HG02852 (cell line): ENCODE measurements at regions not wholly inside any gene's neighbourhood (a gene's known extent, or its start where the extent isn't known, plus 50 kb on each side); places are given as distances from the start of the nearest gene placed in this dataset.
A peak's percentile ranks its signal among the peaks of the same experiment; 100 is the strongest.

ENCODE experiments used
- ATAC-seq: cut with Tn5 transposase; IDR thresholded peaks from one replicate; pipeline ENCODE4 v1.9.1; 2021; ENCODE audit warnings: mild to moderate bottlenecking, moderate library complexity; ENCODE audit not compliant: unreplicated experiment

DNA sequence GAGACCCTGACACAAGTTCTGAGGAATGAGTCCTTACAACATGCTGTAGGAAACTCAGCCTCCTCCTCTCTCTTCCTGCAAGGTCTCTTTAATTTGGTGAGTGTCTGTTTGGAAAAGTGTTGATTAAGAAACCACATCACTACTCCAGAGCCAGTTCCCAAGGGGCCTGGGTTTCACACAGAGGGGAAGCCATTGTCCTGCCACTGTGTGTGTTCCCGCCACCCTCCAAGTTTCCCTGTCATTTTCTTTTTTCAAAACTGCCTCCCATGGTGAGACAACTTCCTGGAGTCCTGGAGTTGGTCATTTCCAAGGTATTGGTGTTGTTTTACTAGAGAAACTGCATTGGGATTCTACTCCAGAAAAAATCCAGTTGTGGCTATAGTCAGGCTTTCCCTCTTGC, 232.0 kb upstream of the PARD3B start:
- no peak for ATAC-seq

DNA sequence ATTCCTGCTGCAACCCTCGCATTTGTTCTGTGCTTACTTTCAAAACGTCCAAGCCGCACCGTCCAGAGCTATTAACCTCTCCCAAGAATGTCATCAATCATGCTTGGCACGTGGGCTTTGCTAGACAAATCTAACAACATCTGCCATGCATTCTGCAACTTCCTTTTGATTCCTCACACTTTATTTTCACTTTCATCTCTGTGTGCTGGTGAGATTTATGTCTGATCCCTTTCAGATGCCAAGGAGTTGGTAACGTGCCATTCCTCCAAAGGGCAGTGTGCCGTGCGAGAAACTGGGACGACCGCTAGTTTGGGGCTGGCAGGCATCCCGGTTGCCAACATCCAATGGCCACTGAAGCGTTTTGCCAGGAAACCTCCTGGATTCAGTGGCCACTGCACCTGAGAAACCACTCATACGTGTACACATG, 230.0 kb upstream of the PARD3B start:
- ATAC-seq, result no peak

DNA sequence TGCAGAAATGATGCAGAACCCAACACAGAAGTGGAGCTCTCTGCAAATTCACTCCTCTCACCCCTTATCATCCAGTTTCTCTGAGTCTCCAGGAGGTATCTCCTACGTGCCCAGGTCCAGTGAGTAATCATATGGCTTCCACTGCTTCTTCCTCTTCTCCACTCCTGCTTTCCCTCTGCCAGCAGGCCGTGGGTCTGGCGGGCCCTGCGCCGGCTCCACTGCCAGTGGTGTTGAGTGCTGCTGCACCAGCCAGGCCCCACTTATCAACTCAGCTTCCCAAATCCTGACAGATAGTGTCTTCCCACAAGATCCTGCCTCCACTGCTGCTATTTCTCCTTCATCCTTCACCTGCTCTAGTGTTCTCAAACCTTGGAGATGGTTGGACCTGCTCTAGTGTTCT, 227.6 kb upstream of the PARD3B start:
- no peak for ATAC-seq

DNA sequence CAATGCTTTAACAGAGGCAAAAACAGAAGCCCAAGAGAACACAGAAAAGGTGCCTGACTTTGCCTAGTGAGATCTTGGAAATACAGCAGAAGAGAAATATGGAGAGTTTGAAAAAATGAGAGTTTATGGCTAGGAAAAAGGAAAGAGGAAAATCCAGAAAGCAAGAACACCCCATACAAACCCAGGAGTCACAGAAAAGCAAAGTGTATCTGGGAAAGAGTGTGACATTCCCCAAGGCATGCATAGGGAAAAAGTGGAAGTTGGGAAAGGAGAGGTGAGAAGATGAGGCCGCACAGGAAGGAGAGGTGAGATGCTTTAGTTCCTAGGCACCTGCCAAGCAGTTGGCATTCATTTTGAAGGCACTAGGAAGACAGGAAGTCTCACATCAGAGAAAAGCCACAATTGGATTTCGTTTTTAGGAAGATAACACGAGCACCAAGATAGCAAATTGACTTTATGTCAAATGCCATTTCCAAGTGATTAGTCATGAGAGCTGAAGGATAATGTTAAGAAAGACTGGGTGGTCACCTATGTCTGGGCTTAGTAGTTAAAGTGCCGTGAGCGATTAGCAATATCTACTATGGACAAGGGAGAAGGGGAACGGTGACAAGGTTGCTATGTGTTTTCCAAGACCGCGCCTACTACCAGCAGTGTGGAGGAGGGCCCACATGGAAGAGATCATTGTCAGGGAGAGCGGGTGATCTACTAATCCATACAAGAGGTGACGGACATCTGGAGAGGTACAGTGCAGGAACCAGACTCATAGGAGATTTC, 224.1 kb upstream of the PARD3B start:
- no peak for ATAC-seq

DNA sequence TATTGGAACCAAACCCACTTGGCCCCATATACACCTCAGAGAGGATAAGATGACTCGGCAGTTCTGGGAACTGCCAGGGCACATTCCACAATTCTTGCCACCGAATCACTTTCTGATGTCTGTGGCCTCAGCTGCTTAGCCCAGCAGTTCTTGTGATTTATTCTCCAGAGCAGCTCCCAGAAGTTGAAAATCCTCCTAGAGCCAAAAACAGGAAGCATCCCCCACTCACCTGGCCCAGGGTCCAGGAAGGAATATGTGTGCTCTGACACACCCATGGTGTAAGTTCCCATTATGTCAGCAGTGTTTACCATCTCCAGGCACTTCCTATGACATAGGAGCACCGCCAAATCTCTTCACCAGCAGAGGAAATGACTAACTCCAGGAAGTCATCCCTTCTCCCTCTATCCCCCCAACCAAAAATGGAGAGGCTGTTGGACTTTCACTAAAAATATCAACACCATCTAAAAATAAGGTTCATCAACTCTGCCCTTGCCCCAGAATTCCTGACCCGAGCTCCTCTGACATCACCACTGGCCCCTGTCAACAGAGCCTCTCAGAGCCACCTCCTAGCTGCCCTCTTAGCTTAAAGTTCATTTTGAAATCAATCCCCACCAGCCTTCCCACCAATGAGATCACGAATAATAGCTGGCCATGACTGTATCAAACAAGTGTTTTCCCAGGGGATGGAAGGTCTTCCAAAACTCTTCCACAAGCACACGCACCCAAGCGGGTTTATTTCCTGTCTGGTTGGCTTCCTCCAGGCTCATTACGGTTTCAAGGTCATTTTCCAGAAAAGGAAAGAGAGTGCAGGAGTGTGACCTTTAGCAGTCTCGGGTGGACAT, 223.1 kb upstream of the PARD3B start:
- ATAC-seq, result no peak

DNA sequence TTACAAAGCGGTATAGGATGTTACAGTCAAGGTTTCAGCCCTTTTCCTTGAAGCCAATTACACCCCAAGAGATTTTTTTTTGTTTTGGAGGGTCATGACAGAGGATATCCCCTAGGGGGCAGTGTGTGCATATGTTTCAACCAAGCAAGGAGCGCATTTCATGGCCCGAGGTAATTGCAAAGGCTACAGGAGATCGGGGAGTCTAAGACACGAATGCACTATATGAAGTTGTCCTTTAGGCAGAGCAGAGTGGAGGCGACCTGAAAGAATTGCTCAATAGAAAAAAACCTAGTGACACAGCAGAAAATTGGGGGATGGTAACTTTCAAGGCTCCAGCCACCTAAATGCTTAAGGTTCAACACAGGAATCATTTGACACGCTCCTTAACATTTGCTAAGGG, 219.8 kb upstream of the PARD3B start:
- ATAC-seq, result peak; percentile 84

DNA sequence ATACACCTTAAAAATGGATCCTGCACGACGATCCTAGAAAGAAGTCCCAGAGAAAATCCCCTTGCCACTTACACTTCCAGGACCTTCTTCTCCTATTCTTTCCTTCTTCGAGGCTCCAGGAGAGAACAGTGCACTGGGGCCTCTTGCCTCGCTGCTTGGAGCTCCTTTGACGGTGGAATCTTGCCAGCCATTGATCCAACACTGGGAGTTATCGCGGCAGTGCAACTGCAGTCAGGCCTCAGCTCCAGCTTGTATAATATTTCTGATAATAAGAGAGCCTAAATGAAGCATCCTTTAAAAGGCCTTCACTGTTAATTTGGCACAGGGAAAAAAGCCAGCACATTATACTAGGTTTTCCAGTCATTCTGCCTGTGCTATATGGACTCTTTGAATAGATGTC, 216.9 kb upstream of the PARD3B start:
- no peak for ATAC-seq

DNA sequence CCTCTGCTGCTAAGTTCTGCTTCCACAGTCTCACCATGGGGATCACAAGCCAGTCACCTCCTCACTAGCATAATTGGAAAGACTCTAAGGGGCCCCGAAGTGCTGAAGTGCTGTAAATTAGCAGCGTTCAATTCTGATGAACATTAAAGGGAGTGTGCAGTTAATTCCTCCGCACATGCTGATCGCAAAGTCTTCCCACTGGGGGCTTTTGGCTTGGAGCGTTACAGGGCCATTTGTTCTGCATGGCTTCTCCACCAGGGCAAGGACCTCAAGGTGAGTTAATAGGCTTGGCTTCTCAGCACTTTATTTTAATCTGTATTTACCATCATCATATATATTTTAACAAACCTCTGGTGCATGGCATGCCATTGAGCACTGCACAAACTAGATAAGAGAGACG, 216.3 kb upstream of the PARD3B start:
- no peak for ATAC-seq

DNA sequence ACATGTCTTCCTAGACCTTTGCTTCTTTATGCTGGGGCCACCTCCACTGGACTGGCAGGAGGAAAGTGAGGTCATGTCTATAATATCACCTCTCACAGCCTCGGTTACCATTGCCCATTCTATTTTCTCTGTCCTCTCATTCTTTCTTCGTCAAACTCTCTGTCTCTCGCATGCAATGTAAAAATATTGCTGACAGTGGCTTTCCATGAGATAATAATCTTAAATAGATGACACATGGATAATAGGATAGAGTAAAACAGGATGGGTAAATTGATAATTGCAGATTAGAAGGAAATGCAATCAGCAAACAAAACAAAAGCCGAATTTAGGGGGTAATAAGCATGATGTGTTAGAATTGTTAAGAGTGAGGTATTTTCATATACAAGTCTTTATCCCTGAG, 215.7 kb upstream of the PARD3B start:
- ATAC-seq, result no peak

DNA sequence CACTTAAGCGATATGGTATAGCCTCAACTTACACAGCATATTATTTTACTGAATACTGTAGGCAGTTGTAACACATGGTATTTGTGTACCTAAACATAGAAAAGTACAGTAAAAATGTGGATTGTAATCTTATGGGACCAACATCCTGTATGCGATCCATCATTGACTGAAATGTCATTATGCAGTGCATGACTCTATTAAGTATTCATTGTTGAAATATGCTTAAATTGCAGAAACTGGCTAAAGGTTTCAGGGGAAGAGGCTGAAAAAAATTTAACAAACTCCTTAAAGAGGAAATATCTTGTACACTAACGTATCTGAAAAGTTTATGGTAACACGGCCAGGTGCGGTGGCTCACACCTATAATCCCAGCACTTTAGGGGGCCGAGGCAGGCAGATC, 214.1 kb upstream of the PARD3B start:
- ATAC-seq, result no peak

DNA sequence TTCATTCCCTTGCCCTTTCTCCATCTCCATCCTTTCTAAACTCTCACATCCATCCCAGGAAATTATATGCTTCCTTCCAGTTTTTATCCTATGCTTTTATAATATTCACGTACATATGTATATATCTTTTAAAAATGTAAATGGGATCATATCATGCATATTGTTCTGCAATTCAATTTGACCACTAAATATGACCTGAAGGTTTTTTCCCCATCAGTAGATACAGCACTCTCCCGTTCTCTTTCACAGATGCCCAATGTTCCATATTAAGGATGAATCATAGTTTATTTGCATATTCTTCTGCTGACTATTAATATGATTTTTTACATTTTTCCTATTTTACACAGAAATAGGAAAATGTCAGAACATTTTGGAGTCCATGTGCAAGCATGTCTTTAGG, 213.3 kb upstream of the PARD3B start:
- ATAC-seq, result no peak

DNA sequence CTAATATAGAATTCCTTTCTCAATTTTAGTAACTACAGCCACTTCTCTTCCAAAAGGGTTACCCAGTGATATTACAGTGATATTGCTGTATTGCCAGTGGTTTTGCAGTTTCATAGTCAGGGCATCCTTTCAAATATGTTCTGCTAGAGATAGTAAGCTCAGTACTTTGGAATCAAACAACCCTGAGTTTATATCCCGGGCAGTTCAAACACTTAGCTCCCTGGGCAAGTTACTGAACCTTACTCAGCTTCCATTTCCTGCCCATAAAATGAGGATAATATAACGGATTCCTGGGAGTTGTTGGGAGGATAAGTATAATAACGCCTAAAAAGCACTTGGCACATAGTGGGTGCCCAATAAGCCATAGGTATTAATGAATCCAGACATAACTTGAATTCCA, 212.6 kb upstream of the PARD3B start:
- no peak for ATAC-seq

DNA sequence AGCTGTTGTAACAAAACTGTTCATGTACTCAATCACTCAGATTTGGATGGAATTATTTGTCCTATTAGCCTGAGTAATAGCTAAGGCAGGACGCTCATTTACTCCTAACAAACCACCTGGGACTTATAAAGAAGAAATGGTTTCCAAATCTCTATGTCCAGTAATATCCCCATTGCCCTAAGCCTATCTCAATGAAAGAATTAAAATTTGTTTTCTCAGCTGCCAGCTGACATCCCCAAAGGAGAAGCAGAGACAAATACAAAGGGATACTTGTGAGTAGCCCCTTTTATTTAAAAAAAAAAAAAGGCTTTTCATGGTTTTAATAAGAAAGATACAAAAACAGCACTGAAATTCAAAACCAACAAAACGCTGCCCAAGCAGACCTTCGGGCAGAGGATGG, 211.4 kb upstream of the PARD3B start:
- no peak for ATAC-seq

DNA sequence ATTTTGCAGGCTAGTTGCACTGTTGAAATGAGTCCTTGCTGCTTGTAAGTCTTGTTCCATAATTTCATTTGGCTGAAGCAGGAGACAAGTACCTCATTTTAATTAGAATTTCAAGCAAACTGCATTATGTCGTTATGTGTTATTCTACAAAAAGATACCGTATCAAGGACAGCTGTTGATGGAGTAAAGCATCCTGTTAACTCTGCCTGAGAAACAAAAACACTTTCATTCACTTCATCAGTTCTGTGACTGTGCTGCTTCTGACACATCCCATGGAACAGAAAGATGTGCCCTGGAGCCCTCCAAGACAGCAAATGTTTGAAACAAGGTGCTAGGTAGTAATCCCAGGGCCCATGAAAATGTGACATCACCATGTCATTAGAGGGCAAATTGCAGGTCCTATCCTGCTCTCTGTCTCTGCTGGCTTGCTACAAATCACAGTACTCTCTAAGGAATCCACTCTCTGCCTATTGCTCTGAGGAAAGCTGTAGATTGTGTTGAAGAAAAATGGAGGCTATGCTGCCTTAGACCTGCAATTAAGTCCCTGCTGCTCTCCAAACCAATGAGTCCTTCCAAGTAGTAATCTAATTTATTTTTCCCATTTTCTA, 209.7 kb upstream of the PARD3B start:
- no peak for ATAC-seq

DNA sequence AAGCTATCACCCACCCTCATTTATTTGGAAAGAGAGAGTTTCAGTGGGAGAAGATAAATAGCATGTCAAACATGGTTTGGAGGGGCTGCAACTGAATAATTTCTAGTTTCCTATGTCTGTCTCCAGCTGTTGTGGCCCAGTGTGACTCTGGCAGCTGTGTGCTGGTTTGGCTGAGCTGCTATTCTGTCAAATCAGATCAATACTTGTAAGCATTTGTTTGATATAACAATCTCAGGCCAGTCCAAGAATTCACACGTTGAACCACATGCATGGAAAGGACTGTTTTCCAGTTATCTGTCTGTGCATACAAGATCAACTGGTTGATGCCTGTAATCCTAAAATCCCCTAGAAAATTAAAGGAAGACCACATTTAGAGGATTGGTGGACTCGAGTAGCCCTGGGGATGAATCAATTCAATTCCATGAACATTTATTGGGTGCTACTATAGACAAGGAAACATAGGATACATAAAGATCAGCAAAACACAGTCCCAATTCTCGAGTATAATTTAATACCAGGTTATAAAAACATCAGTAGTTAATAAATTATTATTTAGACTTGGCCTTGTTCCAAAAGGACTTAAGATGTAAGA, 209.0 kb upstream of the PARD3B start:
- no peak for ATAC-seq

DNA sequence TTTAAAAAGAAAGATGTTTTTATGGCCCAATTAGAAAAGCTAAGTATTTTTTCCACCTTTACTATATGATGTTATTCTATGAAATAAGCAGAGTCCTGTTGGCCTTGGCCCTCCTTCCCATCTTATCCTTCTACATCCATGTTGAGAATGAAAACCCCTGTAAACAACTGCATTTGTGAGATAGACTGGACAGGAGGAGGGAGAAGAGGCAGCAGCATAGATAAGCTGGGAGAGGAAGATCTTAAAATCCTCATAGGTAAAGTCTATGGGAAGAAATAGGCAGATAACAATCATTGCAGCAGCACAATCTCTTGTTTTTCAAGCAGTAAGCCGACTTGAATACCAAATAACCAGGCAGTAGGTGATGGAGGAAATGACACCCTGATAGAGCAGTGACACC, 207.6 kb upstream of the PARD3B start:
- ATAC-seq, result no peak

DNA sequence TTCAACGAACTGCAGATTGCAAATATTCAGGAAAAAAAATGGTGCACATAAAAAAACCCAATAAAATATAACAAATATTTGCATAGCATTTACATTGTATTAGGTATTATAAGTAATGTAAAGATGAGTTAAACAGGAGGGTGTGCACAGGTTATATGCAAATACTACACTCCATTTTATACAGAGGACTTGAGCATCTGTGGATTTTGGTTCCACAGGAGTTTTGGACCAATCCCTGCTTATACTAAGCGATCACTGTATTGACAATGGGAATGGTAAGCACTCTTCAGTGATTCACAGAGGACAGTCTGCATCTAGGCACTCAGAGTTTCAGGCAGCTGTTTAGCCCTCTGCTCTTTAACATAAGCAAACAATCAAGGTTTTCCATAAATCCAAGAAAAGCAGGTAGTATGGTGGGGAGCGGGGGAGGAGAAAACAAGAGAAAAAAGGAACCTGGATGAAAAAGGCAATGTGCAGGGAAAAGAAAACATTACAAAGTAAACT, 206.0 kb upstream of the PARD3B start:
- no peak for ATAC-seq

DNA sequence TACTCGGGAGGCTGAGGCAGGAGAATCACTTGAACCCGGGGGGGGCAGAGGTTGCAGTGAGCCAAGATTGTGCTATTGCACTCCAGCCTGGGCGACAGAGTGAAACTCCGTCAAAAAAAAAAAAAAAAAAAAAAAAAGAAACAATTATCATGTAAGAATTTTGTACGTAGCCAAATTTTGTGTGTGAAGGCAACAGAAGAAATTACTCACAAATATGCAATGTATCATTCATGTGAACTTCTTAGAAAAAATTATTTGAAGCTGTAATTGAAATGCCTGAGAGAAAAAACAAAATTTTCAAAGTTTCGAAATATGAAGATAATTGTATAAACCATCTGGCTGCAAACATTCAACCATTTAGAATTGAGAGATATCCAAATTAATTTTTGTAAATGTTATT, 204.8 kb upstream of the PARD3B start:
- no peak for ATAC-seq

DNA sequence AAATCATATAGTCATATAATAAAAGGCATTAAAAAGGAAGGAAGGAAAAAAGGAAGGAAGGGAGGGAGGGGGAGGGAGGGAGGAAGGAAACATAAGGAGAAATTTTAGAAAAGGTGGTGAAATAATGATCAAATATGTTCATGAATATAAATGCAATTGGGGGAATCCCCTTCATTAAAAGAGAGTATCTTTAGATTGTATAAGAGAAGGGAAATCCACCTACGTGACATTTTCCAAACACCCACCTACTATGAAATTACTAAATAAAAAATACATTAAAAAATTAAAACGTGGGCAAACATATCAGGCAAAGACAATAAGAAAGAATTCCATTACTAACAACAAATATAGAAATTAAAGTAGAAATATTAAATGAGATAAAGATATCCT, 203.4 kb upstream of the PARD3B start:
- no peak for ATAC-seq

DNA sequence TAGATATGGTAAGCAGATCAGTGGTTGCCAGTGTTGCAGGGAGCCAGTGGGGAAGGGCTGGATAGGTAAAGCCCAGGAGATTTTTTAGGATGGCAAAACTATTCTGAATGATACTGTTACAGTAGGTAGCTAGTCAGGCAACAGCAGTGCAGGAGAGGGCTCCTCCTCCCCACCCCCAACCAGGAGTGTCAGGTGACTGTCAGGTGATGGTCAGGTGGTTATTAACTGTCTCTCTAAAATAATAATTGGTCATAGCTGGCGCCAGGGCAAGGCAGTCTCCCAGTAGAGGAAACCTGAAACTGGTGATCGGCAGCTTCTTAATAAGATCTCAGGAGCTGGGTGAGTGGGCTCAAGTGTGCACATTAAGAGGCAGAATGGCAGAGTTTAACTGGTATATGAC, 201.6 kb upstream of the PARD3B start:
- ATAC-seq, result no peak

DNA sequence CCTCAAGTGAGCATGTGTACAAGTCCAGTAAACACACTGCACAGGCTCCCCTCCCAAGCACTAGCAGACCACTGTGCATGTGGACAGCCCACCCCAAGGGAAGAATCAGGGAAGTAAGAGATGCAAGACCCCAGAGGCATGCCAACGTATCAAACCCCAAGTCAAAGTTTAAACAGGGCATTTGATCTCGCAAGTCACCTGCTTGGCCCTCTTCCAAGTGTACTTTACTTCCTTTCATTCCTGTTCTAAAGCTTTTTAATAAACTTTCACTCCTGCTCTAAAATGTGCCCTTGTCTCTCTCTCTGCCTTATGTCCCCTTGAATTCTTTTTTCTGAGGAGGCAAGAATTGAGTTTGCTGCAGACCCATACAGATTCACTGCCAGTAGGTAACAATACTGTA, 201.2 kb upstream of the PARD3B start:
- no peak for ATAC-seq
